ENCODE measurements at regions not wholly inside any gene's neighbourhood (a gene's known extent, or its start where the extent isn't known, plus 50 kb on each side); places are given as distances from the start of the nearest gene placed in this dataset.
"Not testable (repeated sequence)": the region's sequence is repeated elsewhere in the genome, so short reads cannot be mapped to it uniquely, and the experiment has no call there.

DNA sequence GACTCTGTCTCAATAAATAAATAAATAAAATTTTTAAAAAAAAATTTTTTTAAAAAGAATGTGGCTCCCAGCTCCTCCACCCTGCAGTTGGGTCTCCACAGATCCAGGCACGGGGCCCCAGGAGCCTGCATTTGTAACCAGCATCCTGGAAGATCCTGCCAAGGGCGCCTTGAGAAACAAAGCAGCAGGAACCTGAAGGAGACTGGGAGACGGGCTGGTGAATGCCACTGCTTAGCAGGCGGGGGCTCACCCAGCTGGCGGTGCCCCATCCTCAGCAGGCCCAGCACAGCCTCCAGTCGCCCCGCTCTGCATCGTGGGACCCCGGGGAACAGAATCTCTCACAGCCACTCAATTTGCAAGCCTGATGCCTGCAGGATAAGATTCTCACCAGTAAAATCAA, 187.5 kb upstream of the SALL3 start:
- DNase-seq (ENCODE audit: low read depth) = no peak

DNA sequence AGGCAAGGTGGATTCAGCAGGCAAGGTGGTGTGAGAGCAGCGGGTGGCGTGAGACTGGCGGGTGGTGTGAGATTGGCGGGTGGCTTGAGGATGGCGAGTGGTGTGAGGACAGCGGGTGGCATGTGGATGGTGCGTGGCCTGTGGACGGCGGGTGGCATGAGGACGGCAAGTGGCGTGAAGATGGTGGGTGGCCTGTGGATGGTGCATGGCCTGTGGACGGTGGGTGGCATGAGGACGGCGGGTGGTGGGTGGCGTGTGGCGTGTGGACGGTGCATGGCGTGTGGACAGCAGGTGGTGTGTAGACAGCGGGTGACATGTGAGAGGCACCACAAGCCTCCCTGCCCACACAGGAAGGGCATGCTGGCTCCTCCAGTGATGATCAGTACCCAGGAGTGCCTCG, 186.9 kb upstream of the SALL3 start:
- DNase-seq (ENCODE audit: low read depth) = no peak

DNA sequence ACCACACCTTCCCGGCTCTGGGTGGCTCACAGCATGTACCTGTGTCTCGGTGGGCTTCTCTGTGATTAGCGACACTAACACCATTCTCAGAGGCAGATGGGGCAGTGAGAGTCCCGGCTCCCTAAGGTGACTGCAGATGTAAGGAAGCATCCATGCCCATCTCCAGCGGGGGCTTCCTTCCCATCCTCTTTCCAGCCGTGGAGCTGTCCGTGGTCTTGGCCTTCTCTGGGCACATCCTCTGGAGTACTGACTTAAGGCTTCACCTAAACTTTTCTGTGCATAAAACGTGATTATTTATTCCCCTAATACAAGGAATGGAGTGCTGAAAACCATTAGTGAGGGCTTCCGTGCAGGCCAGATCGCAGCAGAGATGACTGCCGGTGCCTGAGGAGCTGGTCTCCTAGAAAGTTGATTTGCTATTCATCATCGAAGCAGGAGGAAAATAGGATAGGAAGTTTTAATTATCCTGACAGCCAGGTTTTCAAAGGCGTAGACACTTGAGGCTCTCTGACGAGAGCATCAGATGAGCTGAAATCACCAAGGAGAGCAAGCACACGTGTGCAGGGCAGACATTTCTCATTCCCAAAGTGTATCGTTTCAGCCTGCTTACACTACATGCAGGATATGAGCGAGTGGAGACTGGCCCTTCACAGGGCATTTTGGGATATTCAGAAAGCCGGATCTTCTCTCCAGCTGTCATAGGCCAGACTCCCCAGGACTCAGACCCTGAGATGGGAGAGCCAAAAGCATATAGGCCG, 186.1 kb upstream of the SALL3 start:
- no peak for DNase-seq (ENCODE audit: low read depth)

DNA sequence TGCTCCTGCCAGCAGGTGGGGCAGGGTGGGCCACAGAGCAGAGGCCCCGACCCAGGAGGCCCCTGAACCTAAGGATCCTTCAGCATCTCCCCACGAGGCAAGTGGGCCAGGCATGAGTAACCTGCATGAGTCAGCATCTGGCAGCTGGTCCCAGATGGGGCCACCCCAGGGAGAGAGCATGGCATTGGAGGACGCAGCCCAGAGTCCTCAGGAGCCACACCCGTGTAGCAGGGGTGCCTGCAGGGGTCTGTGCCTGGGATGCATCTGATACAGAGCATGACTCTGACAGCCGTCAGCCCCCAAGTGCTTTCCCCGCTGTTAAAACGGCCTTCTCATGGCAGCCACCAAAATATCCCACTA, 185.6 kb upstream of the SALL3 start:
- DNase-seq (ENCODE audit: low read depth) = no peak

DNA sequence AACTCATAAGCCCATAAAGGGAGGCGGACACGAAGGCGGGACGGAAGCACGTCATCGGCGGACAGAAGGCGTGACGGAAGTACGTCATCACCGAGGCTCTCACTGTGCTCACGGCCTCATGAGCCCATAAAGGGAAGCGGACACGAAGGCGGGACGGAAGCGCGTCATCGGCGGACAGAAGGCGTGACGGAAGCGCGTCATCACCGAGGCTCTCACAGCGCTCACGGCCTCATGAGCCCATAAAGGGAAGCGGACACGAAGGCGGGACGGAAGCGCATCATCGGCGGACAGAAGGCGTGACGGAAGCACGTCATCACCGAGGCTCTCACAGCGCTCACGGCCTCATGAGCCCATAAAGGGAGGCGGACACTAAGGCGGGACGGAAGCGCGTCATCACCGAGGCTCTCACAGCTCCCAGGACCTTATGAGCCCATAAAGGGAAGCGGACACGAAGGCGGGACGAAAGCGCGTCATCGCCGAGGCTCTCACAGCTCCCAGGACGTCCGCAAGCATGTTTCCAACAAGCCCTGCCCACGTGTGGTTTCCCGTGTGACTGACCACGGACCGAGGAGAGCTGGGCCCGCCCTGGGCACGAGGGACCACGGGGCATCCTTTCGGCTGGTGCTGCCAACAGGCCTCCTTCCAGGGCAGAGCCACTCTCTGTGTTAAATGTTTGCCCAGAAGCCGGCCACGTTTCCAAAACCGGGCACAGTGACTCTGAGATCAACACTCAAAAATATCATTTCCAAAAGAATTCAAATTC, 182.7 kb upstream of the SALL3 start:
- no peak for DNase-seq (ENCODE audit: low read depth)

DNA sequence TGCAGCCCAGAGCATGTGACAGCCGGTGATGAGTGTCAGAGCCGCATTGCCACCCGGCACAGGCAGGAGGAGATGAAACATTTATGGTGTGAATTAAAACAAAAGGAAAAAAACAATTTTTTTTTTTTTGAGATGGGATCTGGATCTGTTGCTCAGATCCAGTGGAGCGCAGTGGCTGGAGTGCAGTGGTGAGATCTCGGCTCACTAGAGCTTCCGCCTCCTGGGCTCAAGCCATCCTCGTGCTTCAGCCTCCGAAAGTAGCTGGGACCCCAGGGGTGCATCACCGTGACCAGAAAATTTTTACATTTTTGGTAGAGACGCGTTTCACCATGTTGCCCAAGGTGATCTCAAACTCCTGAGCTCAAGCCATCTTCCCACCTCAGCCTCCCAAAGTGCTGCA, 182.1 kb upstream of the SALL3 start:
- DNase-seq (ENCODE audit: low read depth) = no peak

DNA sequence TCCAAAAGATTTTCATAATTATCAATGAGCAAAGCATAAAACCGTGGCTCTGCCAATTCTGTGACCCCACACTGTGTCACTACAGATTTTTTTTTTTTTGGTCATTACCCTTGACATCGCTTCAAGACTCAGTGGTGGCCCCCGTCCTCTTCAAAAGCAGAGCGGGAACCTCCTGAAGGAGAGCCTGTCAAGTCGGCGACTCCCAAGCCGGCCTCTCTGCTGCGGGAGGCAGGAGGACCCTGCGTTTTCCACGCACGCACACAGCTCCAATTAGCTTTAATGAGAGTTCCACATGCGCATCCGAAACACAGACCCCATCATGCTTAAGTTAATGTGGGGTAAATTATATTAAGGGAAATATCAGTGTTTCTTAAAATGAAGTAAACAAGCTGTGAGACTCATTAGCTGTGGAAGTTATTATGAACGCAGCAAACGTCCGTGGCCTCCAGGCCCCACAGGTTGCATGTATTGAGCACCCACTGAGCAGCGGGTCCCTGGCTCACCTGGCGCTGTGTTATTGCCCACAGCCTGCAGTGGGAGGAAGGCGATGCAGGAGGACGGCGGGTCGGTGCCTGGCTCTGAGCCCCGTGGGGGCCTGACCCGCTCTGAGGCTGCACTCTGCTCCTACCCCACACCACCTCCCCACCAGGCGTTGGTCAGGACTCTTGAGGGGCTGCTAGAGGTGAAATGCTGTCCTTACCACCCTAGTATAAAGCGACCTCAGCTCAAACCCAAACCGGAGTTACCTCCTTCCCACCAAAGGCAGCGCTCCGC, 181.0 kb upstream of the SALL3 start:
- no peak for DNase-seq (ENCODE audit: low read depth)

DNA sequence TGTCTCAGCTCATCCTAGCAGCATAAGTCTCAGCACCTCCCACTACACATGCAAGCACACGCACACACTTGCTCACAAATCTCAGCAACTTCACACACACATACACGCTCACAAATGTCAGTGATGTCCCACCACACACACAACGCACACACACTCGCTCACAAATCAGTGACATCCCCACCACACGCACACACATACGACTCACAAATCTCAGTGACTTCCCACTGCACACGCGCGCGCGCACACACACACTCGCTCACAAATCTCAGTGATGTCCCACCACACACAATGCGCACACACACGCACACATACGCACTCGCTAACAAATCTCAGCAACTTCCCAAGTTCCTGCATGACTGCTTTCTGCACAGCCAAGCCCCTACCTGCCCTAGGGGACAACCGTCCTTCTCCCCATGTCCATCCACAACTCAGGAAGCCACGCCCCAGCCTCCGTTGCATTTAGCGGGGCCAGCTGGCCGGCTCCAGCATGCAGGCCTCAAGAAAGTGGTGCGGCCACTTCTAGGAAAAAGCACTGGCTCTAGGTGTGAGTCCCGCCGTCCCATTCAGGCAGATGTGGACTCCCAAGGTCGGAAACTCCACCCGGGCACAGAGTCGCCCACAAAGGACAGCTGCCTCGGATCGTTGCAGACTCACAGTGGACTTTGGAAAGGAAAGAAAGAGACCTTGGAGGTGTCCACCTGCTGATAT, 180.1 kb upstream of the SALL3 start:
- no peak for DNase-seq (ENCODE audit: low read depth)

DNA sequence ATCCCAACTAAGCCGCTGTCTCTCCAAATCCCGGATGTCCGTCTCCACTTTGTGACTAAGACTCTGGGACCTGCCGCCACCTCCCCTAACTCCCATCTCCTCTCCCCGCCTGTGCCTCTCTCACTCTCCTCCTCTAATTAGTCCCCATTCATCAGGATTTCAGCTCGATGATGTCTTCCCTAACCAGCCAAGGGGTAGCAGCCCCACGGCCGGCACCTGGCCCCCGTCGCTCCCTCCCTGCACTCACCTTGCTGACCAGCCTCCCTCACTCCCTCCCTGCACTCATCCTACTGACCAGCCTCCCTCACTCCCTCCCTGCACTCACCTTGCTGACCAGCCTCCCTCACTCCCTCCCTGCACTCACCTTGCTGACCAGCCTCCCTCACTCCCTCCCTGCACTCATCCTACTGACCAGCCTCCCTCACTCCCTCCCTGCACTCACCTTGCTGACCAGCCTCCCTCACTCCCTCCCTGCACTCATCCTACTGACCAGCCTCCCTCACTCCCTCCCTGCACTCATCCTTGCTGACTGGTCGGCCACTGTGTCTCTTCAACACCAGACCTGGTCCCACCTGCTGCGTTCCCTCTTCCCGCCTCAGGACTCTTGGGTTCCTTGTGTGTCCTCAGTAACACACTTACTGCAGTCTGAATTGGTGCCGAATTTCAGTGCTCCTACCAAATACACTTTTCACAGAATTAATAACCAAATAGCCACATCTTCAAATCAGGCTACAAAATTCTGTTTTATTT, 179.3 kb upstream of the SALL3 start:
- not testable (repeated sequence) for DNase-seq (ENCODE audit: low read depth)

DNA sequence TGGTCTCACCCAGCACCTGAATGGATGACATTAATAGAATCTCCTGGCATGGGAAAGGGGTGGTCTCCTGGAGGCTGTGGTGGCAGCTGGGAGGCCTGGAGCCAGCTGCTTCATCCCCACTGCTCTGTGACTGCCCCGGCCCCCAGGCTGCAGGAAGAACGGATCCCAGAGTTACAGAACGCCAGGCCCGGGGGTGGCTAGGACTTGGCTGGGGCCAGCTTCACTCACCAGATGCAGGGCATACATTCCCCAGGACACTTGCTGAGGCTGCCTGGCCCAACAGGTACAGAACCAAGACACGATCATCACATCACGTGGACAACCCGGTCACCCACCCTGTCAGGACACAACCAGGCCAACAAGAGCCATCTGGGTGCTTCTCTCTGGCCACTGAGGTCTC, 178.6 kb upstream of the SALL3 start:
- no peak for DNase-seq (ENCODE audit: low read depth)

DNA sequence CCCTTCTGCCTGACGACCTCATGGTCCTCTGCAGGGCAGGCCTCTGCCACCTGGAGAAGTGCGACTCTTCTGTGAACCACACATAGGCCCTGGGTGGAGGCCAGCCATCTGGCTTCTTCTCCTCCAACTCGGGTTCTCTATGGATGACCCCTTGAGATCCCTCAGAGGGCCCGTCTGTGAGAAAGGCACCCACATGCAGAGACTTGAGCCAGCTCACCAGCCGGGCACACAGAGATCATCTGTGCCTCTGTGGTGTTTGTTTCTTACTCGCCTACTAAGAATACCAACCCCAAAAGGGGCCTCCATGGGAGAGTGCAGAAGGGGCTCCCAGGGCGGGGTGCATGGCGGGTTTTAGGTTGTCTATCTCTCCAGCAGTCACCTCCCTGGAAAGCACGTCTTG, 176.5 kb upstream of the SALL3 start:
- no peak for DNase-seq (ENCODE audit: low read depth)

DNA sequence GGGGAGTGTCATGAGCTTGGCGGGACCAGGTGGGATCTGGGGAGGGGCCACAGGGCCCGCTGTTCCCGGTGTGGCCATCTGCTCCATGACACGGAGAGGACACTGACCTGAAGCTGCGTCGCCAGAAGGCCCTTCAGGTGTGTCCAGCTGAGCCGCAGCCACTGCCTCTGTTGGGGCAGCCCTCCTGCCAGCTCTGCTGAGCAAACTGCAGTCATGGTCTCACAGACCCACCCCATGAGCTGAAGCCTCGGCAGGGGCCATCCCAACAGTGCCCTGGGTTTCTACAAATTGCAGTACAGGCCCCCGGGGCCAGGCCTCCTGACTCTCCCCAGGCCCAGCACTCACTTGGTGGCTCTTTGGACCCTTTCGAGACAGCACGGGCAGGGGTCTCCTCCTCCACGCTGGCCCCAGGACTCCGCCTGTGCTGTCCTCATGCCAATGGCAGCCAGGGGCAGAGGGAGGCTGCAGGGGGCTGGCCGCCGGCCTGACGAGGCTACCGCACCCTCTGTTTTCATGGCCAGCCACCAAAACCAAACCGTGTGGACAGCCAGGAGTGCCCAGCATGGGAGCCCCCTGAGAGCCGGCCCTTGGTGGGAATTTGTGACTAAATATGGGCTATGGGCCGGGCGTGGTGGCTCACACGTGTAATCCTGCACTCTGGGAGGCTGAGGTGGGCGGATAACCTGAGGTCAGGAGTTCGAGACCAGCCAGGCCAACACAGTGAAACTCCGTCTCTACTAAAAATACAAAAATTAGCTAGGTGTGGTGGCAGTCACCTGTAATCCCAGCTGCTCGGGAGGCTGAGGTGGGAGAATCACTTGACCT, 175.2 kb upstream of the SALL3 start:
- no peak for DNase-seq (ENCODE audit: low read depth)

DNA sequence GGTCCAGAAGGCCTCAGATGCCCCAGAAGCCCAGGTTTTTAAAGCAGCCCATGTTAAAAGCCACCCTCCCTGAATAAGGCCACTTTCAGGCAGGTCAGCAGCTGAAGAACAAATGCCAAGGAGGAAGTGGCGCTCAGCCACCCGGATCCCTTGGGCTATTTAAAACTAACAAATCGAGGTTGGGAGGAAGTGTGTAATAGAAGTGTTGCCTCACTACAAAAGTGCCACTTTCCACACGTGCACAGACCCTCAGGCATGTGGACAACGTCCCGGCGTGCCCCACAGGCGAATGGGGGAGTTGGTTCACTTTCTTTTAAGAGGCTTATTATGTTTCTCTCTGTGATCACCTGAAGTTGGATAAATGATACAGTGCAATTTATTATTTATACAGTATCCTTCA, 173.8 kb upstream of the SALL3 start:
- no peak for DNase-seq (ENCODE audit: low read depth)

DNA sequence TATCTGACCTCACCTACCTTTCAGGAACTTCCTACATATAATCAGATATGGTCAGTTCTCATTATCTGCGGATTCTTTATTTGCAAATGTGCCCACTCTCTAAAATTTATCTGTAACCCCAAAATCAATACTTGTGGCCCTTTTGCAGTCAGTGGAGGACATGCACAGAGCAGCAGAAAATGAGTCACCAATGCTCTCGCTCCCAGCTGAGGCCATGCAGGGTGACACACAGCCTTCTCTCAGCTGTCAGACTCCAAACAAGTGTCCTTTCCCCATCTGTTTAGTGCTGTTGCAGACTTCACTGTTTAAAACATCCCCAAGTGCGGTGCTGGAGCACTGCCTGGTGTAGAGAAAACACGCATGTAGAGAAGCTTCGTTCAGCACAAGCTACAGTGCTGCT, 171.9 kb upstream of the SALL3 start:
- no peak for DNase-seq (ENCODE audit: low read depth)

DNA sequence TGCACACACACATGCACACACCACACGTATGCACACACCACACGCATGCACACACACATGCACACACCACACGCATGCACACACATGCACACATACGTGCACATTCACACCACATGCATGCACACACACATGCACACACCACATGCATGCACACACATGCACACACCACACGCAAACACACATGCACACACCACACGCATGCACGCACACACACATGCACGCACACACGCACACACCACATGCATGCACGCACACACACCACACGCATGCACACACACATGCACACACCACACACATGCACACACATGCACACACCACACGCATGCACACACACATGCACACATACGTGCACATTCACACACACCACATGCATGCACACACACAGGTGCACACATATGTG, 169.8 kb upstream of the SALL3 start:
- DNase-seq (ENCODE audit: low read depth) = no peak

DNA sequence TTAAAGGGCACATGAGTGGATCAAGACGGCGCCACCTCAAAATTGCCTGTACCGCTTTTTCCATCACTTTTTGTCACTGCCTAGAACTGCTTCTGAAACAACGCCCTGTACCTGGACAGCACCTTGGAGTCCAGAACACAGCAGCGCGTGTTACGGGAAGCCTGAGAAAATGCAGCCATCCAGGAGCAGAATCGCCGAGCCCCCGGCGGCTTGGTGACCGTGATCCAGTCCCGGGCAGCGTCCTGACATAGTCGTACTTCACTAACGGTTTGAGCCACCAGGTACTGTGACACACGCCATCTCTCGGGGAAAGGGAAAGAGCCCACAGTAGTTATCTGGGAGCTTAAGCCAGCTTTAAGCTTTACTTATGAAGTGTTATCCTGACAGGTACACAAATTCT, 168.9 kb upstream of the SALL3 start:
- no peak for DNase-seq (ENCODE audit: low read depth)

DNA sequence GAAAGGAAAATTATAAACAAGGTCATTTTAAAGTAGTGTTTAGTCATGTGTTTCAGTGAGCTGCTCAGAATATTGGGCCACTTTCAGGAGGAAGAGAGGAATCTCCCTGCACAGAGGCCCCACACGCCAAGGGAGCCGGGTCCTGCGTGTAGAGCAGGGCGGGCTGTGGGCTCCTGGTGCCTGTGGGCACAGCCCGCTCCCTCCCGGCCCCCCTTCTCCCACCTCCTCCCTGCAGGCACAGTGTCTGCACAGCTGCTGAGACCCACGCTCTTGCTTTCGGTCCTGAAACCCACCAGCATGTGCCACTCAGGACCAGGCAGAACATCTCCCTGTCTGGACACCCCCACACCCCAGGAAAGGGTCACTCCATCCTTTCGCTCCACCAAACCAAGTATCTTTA, 167.6 kb upstream of the SALL3 start:
- no peak for DNase-seq (ENCODE audit: low read depth)

DNA sequence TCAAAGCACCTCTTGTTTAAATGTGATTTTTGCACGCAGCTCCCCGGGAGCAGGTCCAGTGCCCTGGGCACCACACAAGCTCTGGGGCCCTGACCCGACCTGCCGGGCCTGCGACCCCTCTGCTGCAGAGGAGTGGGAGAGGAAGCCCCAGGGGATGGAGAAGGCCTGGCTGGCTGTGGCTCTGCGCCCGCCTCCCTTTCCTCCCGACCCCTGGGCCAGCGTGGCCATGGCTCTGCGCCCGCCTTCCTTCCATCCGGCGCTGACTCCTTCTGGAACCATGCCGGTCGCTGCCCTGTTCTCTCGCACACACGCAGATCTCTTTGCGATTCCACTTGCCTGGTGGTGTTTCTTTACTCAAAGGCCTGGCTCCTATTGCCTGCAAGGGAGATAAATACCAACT, 166.5 kb upstream of the SALL3 start:
- no peak for DNase-seq (ENCODE audit: low read depth)

DNA sequence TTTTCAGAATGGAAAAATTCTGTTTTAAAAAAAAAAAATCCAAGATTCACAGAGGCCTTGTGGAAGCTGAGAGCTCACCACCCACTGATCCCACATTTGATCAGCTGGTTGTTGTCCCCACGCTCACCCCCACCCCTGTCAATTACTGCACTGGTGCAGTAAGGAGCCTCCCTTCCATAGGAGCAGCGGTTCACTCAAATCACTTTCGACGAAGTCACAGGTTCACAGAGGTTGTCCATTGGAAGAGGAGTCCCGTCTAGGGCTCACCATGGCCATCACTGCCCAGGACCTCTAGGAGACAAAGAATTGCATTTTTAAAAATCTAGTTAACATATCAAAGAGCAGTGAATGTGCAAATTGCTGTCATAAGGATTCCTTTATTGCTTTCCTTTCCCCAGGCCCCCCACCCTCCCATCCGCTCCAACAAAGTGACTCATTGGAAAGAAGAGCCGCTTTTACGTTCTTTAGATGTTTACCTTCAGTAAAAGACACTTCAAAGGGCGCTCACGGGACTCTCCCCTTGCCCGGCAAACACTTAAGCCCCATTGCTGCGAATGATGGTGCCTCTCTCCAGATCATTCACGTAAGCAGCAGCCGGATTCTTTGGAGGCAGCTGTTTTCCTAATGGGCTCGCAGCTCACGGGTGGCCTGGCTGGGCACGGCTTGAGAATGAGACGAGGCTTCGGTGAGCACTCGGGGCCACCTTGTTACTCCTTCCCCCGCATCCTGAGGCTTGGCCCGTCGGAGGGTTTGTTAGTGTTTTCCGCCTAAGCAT, 165.5 kb upstream of the SALL3 start:
- no peak for DNase-seq (ENCODE audit: low read depth)

DNA sequence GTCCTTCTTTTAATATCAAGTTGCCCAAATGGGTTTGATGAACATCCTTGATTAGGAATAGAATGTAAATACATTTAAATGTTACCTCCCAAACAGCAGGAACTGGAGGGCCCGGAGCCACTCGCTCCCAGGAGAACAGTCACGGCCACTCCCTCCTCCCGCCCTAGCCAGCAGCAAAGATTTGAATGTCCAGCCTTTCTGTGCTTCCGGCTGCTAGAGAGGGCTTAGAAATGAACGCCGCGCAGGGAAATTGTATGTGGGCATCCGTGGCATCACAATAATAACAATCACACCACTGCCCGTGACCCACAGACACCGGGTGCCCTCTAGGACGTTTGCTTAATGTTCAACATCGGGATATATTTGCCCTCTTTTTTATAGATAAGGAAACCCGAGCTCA, 164.9 kb upstream of the SALL3 start:
- DNase-seq (ENCODE audit: low read depth) = no peak
